HG03558 (cell line): ENCODE measurements at regions not wholly inside any gene's neighbourhood (a gene's known extent, or its start where the extent isn't known, plus 50 kb on each side); places are given as distances from the start of the nearest gene placed in this dataset.

Experiments
- ATAC-seq: cut with Tn5 transposase; IDR thresholded peaks from one replicate; pipeline ENCODE4 v1.9.1; 2021; ENCODE audit warnings: moderate number of reproducible peaks; ENCODE audit not compliant: unreplicated experiment; ENCODE audit errors: extremely low read depth

DNA sequence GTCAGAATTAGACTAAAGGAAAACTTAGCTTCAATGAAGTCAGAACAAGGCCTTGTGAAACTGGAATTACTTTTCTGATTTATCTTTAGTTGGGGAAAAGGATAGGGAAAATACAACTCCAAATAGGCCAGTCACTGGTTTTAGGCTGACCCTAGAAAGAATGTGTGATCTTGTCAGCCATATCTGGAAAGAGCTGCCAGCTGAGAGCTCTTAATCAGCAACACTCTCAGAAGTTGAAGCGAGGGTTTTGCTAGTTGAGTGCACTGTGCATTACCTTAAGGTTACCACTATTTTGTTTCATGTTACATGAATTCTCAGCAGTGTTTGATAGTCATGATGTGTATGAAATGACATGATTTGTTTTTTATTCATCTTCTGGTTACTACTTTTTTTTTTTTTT lies 905.3 kb upstream of the ALCAM start:
- ATAC-seq, result no peak

DNA sequence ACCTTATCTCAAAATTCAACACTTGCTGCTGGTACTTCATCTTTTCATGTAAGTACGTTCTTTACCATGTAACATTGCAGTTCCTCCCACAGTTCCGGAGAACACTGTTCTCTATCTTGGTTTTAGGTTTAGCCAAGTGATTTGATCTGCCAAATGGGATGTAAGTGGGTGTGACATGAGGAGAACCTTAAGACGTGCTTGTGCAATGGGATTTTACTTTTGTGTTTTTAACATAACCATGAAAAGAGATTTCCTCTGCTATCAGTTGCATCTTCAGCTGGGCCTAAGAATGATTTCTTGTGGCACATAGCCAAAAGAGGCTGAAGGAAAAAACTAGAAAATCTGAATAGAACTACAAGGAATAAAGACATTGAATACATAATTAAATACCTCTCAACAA lies 894.5 kb upstream of the ALCAM start:
- ATAC-seq, result no peak

DNA sequence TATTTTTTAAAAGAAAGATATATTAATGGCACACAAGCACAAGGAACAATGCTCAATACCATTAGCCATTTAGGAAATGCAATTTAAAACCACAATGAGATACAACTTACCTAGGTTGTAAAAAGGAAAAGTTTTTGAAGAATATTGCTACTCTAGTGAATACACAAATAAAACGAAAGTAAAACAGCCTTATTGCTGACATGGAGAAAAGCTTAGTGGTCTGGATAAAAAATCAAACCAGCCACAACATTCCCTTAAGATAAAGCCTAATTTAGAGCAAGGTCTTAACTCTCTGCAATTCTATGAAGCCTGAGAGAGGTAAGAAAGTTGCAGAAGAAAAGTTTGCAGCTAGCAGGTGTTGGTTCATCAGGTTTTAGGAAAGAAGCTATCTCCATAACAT lies 892.7 kb upstream of the ALCAM start:
- no peak for ATAC-seq

DNA sequence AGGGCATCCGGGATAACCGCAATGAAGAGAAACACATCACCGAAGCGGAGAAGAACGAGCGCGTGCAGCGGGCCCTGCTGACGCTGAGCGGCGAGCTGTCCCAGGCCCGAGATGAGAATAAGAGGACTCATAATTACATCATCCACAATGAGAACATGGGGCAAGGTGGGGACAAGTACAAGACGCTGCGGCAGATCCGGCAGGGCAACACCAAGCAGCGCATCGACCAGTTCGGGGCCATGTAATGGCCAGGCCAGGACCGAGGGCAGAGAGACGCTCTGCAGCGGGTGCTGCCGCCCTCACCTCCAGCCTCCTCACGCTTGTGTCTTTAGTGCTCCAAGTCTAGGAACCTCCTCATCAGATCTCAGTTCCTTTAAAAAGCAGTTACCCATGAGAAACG lies 863.7 kb upstream of the ALCAM start:
- ATAC-seq, result no peak

DNA sequence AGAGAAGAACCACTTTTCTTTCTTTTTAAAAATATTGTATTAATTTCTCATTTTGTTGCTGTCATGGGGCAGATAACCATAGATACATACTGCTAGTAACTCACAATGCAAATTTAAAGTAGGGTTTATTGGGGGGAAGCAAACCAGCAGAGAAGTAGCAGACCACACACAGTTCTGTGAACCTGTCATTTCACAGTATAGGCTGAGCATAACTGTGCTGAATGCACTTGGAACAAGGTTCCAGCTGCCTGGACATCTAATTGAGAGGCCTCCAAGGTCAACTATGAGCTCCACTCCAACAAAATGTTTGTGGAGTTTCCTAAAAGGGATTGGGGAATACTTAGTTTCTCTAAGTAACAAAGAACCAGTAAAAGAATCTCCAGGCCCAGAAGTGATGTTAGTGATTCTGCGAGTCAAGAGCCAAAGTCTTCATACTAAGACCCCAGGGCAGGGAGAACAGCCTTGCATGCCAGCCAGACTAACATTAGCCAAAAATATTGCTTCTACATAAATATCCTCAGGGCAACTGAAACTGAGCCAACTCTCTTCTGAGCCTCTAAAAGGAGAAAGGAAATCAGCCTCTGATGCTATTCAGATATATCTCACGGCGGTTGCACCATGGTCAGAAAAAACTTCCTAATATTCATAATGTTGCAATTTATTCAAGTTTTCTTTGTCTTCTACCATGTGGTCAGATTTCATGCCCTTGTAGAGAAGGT lies 856.4 kb upstream of the ALCAM start:
- no peak for ATAC-seq

DNA sequence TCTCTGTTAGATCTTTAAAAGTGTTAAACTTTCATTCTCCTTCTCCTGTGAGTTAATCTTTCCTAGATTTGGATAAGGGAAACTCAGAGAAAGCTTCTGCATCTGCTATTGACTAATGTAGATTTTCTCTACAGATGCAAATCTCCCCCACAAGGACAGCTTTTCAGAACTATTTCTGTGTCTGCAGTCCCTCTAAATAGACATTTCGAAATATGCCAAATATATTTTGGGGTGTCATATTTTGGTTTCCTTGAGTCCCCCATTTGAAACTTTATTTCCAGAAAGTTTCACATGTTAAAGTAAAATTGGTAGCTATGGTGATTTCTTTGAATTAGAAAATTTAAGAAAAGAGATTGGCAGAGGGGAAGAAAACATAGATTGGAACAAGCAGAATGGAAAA lies 852.3 kb upstream of the ALCAM start:
- no peak for ATAC-seq

DNA sequence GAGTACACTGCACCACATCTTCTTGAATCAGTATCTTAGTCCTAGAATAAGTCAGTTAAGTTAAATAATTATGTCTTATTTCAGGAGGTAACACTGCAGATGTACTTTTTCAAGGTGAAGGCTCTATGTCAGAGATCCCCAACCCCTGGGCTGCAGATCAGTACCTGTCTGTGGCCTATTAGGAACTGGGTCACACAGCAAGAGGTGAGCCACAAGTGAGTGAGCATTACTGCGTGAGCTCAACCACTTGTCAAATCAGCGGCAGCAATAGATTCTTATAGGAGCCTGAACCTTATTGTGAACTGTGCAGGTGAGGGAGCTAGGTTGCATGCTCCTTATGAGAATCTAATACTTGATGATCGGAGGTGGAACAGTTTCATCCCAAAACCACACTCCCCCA lies 851.9 kb upstream of the ALCAM start:
- no peak for ATAC-seq

DNA sequence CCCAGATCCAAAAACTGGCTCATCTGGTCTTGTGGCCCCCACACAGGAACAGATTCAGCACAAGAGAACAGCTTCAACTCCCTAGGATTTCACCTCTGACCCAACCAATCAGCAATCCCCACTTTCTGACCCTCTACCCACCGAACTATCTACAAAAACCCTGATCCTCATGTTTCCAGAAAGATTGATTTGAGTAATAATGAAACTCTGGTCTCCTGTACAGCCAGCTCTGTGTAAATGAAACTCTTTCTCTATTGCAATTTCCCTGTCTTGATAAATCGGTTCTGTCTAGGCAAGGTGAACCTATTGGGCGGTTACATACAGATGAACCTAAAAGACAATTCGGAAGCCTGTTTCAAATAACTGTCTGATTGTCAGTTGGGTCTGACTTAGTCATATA lies 847.6 kb upstream of the ALCAM start:
- peak; percentile 33 for ATAC-seq

DNA sequence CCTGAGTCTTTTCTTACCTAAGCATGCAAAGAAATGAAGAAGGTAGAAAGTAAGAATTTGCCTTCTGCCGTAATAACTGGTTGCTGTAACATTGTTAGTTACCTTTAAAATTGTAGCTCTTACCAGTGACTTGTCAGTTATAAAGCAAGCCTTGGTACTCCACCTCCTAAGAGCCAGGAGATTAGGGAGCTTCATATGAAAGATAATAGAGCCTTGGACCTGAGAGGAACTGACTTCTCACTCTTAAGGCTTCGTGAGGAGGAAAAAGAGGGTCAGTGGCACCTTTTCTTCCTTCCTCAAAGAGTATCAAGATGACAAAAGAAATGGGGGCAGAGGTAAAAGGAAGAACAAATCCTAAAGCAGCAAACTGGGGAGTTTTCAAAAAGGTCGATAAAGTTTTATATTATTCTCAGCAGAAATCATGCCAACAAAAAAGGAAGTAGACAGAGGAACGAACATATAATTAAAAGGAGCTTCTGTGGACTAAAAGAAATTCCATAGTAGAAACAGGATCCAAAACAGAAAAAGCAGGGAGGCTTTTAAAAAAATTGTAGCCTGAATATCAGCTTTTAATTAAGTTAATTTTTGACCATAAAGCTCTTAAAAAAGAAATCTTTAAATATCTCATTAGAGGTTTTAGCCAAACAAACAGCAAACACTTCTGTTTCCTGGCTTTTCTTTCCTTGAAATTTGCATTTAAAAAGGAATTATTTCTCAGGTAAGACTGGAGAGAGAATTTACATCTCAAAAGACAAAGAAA lies 847.1 kb upstream of the ALCAM start:
- no peak for ATAC-seq

DNA sequence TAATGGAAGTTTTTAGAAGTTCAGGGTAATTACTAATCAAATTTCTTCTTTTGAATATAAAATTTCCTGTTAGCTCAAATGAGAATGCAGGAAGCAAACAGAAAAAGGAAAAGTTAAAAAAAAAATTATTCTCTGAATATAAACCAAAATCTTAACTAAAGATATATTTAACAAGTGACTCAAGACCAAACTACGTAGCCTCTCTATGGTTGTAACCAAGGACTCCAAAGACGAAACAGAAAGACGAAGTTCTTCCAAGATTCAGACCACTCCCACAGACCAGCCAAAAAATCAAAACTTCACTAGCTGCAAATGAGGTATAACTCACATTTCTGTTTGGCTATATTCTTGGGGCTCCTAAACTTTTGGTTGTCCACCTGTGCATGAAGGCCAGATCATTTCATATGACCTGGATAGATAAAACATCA lies 846.5 kb upstream of the ALCAM start:
- ATAC-seq, result peak; percentile 22

DNA sequence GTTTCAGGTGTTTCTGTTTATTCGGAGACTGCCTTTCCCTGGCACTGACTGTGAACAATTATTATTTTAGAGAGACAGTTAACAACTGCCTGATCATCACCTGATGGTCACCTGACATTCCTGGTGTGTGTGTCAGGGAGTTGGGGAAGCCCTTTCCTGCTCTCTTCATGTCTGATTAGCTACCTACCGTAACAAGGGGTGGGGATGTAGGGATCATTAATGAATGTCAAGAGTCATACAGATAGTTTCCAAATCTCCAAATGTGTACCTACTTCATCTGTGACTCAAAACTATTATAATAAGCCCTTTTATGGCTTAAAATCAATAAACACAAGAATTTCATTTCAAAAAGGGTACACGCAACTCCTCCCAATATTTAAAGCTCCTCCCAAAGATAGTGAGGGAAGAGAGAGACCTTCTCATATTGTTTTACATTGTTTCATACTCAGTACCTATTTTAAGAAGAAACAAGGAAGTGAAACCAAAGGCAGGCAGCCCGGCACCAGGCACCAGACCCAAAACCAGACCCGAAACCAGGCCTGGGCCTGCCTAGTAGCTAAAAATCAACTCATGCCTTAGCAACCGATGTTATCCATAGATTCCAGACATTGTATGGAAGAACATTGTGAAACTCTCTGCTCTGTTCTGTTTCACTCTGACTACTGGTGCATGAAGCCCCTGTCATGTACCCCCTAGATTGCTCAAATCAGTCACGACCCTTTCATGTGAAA lies 844.9 kb upstream of the ALCAM start:
- ATAC-seq, result peak; percentile 36

DNA sequence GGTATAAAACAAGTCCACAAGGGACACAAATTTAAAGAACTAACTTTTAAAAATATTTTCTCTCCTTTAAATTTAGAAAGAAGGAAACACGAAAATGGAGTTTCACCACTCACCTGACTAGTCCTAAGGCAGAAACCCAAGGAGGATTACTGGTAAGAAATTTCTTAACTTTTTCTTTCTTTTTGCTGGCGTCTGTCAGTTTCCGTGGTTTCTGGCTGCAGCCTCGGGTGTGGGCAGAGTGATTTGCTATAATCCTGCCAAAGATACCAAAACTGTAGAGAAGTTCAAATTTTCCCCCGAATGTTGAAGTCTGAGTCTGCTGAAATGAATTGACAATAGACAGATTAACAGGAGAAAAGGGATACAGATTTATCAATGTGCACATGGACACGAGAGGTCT lies 843.6 kb upstream of the ALCAM start:
- peak; percentile 17 for ATAC-seq

DNA sequence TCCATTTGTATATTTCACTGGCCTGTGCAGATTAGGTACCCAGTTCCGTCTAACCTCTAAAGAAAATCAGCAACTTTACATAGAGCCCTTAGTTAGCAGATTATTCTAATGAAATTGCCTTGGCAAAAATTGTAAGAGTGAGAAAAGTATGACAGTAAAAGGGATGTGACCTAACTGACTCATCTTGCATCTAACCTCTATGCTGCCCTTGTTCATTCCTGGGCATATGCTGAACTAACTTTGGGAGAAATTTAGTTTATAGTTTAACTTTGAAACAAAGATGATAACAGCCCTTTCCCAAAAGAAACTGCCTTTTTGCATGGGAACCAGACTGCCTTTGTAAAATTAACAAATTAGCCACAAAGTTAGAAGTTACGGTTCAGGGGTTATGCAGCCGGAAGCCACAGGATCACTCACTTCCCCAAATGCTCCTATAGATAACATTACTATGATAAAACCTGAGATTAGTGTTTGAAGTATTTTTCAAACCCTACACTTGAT lies 839.8 kb upstream of the ALCAM start:
- ATAC-seq, result peak; percentile 50

DNA sequence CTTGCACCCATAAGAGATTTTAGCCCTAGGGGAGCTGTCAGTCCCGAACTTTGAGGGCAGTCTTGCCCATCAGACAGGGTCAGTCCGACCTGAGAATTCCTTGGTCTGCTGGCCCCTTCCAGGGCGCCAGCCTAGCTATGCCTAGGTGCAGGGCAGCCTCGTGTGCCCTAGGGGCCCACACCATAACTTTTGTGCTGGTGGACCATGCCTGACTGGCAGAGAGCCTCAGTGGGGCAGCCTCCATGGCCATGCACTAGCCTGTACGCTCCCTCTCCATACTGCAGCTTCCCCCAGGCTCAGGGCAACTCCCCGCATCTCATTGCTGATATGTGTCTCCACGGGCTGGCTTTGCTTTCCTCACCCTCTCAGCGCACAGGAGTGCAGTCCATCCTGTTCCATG lies 835.8 kb upstream of the ALCAM start:
- no peak for ATAC-seq

DNA sequence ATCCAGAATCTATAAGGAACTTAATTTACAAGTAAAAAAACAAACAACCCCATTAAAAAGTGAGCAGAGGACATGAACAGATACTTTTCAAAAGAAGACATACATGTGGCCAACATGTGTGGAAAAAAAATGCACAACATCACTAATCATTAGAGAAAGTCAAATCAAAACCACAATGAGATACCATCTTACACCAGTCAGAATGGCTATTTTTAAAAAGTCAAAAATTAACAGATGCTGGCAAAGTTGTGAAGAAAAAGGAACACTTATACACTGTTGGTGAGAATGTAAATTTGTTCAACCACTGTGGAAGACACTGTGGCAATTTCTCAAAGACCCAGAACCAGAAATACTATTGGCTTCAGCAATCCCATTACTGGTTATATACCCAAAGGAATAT lies 830.0 kb upstream of the ALCAM start:
- ATAC-seq, result no peak

DNA sequence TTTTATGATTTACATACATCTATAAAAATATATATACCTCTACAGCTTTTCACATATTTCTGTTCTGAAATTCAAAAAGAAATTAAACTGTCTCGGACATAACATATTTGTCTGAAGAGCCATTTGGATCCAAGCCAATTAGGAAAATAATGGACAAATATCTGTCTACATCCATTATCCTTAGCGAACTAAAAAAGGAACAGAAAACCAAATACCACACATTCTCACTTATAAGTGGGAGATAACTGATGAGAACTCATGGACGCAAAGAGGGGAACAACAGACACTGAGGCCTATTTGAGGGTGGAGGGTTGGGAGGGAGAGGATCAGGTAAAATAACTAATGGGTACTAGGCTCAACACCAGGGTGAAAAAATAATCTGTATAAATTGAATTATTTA lies 829.4 kb upstream of the ALCAM start:
- ATAC-seq, result no peak

DNA sequence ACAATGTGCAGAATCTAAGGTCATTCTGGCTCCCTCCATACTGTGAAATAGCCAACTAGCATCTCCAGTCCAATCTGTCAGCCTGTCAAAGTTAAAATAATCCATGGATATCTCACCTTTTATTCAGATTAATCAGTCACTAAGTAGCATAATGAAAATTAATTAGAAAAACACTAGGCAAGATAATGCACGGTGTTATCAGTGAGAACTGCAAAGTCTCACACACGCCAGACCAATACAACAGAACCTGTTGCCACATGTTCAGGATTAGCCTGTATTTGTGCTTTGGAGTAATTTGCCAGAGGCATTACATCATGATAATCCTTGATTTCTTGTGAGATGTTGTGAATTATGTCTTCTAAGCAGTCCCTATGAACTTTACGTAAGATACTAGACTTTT lies 820.4 kb upstream of the ALCAM start:
- no peak for ATAC-seq

DNA sequence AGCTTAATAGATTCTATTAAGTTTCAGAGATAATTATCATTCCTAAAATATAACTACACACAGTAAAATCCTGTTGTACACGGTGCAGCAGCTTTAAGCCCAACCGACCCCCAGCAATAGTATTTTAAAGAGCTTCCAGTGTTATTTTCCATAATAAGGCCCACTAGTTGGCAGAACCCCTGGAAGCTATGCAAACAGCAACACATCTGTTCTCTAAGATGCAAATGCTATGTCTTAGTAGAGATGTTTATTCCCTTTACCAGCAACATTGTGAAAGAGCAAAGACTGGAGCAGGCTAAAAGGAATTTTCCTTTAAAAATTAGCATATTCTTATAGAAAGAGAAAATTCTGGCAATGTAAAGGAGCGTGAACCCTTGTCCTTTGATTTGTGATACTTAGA lies 819.7 kb upstream of the ALCAM start:
- ATAC-seq, result no peak

DNA sequence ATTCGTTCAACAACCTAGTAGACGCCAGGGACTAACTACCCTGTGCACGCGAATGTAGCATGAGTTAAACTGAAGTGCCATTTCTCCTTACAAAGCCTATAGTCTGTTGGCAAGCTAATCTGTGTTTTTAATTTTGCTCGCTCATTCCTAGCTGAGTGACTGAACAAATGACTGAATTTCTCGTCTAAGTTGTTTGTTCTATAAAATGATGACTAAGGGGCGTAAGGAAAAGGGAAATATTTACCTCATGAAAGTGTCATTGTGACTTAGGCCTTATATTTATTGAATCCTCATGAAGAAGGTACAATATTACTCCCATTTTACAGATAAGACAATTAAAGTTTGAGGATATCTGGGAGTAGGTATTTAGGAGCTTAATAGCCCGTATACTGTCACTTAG lies 818.3 kb upstream of the ALCAM start:
- ATAC-seq, result no peak

DNA sequence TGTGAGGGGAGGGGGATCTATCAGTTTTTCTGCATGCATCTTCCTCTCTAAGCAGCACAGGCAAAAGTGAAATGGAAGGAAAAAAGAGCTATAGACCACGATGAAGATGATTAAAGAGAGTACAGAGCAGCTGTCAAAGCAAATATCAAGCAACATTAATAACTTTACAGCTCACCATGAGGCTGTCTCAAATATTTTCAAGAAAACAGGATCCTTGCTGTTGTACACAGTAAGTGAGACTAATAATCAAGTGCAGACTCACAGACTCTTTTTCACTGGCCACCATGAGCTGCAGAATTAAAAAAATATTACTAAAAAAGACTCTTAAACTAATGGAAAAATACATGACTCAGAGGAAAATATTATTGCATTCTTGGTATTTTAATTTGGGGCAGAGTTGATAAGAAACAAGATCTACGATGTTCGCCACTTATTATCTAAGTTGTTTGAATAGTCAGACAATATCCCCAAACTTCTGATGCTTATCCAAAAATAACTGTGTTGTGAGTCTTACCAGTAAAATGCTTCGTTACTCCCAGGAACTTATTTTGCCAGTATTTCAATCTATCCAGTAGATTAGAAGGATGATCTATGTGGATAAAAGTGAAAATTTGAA lies 817.5 kb upstream of the ALCAM start:
- ATAC-seq, result no peak

DNA sequence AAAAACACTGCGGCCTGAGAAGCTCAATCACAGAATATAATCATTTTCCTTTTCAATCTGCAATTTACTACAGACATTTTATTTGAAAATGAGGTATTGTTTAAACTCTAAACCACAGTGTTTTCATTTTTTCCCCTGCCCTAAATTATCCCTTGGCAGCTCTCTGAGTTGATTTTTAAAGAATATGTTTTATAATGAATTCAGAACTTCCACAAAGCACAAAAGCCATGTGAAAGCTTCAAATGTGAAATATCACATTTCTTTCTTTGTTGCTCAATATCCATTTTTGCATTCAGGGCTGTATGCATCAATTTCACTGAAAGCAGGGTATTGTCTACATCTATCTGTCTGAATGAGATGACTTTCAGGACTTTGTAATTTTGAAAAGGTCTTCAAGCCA lies 813.6 kb upstream of the ALCAM start:
- ATAC-seq, result no peak
